ENCODE measurements at regions not wholly inside any gene's neighbourhood (a gene's known extent, or its start where the extent isn't known, plus 50 kb on each side); places are given as distances from the start of the nearest gene placed in this dataset.
A peak's percentile ranks its signal among the peaks of the same experiment; 100 is the strongest.

- intact Hi-C loops (cut with DNase I) = no loop called here
- peak in 1 of 10 donors; percentile 28 for DNase-seq
Observed at GRCh38 chr12:73321319-73321718, 1049.1 kb downstream of the TRHDE start.

GRCh38 chr12:73321776-73322175 is 1049.6 kb downstream of the TRHDE start:
- DNase-seq = peak in 1 of 10 donors; percentile 29
- intact Hi-C loops (cut with DNase I) = no loop called here

GRCh38 chr12:73330584-73331351 is 1058.6 kb downstream of the TRHDE start:
- DNase-seq = no peak
- intact Hi-C loops (cut with DNase I) = no loop called here

GRCh38 chr12:73341559-73342247 is 1069.5 kb downstream of the TRHDE start:
- intact Hi-C loops (cut with DNase I) = no loop called here
- no peak for DNase-seq

GRCh38 chr12:73342733-73343132 is 1070.6 kb downstream of the TRHDE start:
- intact Hi-C loops (cut with DNase I) = no loop called here
- no peak for DNase-seq

GRCh38 chr12:73352826-73353225 is 1080.7 kb downstream of the TRHDE start:
- no peak for DNase-seq
- intact Hi-C loops (cut with DNase I) = no loop called here

GRCh38 chr12:73361156-73361863 is 1089.1 kb downstream of the TRHDE start:
- intact Hi-C loops (cut with DNase I) = no loop called here
- DNase-seq = no peak

- DNase-seq = no peak
- intact Hi-C loops (cut with DNase I) = no loop called here
Observed at GRCh38 chr12:73361864-73362230, 1089.7 kb downstream of the TRHDE start.

GRCh38 chr12:73362666-73363065 is 1090.5 kb downstream of the TRHDE start:
- intact Hi-C loops (cut with DNase I) = no loop called here
- DNase-seq = no peak

GRCh38 chr12:73372856-73373255 is 1100.7 kb downstream of the TRHDE start:
- DNase-seq = no peak
- intact Hi-C loops (cut with DNase I) = no loop called here

- no peak for DNase-seq
- intact Hi-C loops (cut with DNase I) = no loop called here
Observed at GRCh38 chr12:73374360-73374759, 1102.2 kb downstream of the TRHDE start.

GRCh38 chr12:73383584-73384222 is 1111.5 kb downstream of the TRHDE start:
- DNase-seq = no peak
- intact Hi-C loops (cut with DNase I) = no loop called here

- intact Hi-C loops (cut with DNase I) = no loop called here
- DNase-seq = no peak
Observed at GRCh38 chr12:73384592-73384991, 1112.4 kb downstream of the TRHDE start.

GRCh38 chr12:73390261-73390660 is 1118.1 kb downstream of the TRHDE start:
- no peak for DNase-seq
- intact Hi-C loops (cut with DNase I) = no loop called here

- no peak for DNase-seq
- intact Hi-C loops (cut with DNase I) = no loop called here
Observed at GRCh38 chr12:73413051-73413450, 1124.6 kb upstream of the ATXN7L3B start.

GRCh38 chr12:73413974-73414373 is 1123.7 kb upstream of the ATXN7L3B start:
- no peak for DNase-seq
- intact Hi-C loops (cut with DNase I) = no loop called here

- DNase-seq = no peak
- intact Hi-C loops (cut with DNase I) = no loop called here
Observed at GRCh38 chr12:73414926-73415325, 1122.7 kb upstream of the ATXN7L3B start.

- no peak for DNase-seq
- intact Hi-C loops (cut with DNase I) = no loop called here
Observed at GRCh38 chr12:73418541-73418940, 1119.1 kb upstream of the ATXN7L3B start.

- intact Hi-C loops (cut with DNase I) = no loop called here
- no peak for DNase-seq
Observed at GRCh38 chr12:73421832-73422231, 1115.8 kb upstream of the ATXN7L3B start.

GRCh38 chr12:73424484-73424883 is 1113.2 kb upstream of the ATXN7L3B start:
- peak in 1 of 10 donors; percentile 49 for DNase-seq
- intact Hi-C loops (cut with DNase I) = no loop called here

Measured in posterior cingulate gyrus (tissue), 11 donors.